ENCODE measurements at regions not wholly inside any gene's neighbourhood (a gene's known extent, or its start where the extent isn't known, plus 50 kb on each side); places are given as distances from the start of the nearest gene placed in this dataset.

DNA sequence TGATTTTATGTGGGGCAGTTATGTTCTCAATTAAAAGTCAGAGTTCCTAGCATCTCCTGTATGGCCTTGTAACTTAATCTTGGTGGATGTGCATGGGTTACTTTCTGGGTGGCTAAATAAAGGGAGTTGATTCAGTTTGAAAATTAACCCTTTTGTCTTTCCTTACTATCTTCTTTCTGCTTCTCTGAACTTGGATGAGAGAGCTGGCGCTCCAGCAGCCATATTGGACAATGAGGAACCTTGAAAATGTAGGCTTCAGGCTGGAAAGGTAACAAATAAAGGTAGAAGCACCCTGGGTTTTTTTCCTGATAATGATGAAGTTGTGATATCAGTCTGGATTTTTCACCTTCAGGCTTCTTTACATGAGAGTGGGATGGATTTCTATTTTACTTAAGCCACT lies 714.1 kb upstream of the TMEM132C start:
- Histone ChIP-seq H3K4me1 (no peaks in the 10 kb centered on the region), H3K27me3 (replicated peaks in 1 of 7) (no peaks in the 10 kb centered on the region), H3K9me3 (peaks cover 0 to 10% (median 5%) of the 10 kb centered on the region in 8 donors), H3K27ac (no peak overlapping the region), H3K36me3 (no peaks in the 10 kb centered on the region), H3K4me3 (no peak overlapping the region)
- intact Hi-C loops (cut with DNase I; ENCODE audit: low total_unique reads), result no loop called here
- WGBS, 5 donors, result 61 to 91% (median 87%) methylated on average over 1 of the region's 1 CpG
- TF ChIP-seq, protein P1, sequence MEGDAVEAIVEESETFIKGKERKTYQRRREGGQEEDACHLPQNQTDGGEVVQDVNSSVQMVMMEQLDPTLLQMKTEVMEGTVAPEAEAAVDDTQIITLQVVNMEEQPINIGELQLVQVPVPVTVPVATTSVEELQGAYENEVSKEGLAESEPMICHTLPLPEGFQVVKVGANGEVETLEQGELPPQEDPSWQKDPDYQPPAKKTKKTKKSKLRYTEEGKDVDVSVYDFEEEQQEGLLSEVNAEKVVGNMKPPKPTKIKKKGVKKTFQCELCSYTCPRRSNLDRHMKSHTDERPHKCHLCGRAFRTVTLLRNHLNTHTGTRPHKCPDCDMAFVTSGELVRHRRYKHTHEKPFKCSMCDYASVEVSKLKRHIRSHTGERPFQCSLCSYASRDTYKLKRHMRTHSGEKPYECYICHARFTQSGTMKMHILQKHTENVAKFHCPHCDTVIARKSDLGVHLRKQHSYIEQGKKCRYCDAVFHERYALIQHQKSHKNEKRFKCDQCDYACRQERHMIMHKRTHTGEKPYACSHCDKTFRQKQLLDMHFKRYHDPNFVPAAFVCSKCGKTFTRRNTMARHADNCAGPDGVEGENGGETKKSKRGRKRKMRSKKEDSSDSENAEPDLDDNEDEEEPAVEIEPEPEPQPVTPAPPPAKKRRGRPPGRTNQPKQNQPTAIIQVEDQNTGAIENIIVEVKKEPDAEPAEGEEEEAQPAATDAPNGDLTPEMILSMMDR (IDR thresholded peaks at IDR 0.05 in 8 of 11, conservative IDR thresholded peaks at IDR 0.05 in 3 of 11), result no peak
- TF ChIP-seq POLR2AphosphoS5 (IDR thresholded peaks at IDR 0.05), result no peak
- TF ChIP-seq POLR2A (IDR thresholded peaks at IDR 0.05), result no peak
- DNase-seq, result no peak

DNA sequence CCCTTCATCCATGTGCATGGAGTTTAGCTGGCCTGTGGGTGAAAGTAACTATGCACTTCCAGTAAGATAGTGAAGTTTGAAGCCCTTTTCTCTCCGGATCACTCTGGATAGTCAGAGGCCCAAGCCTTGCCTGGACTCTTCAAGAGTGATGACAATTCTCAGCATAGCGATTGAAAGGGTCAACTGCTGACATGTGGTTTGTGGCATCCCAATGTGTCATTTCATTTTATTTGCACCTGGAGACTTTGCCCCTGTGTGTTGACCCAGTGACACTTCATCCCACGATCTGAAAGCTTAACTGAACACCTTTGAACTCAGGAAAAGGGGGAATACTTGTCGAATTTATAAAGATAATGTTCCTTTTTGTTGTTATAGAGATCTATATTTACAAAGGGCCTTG lies 711.9 kb upstream of the TMEM132C start:
- Histone ChIP-seq H3K9me3 (peaks cover 0 to 10% (median 5%) of the 10 kb centered on the region in 8 donors), H3K27me3 (replicated peaks in 1 of 7) (no peaks in the 10 kb centered on the region), H3K4me1 (peaks cover 0 to 6% (median 0%) of the 10 kb centered on the region in 6 donors), H3K27ac (no peak overlapping the region), H3K36me3 (no peaks in the 10 kb centered on the region), H3K4me3 (no peak overlapping the region)
- DNase-seq, result no peak
- 64 to 77% (median 66%) methylated on average over 4 of the region's 4 CpGs for WGBS, 5 donors
- TF ChIP-seq, protein P1 (IDR thresholded peaks at IDR 0.05 in 8 of 11, conservative IDR thresholded peaks at IDR 0.05 in 3 of 11), result no peak
- no peak for TF ChIP-seq POLR2AphosphoS5 (IDR thresholded peaks at IDR 0.05)
- TF ChIP-seq POLR2A (IDR thresholded peaks at IDR 0.05), result no peak
- intact Hi-C loops (cut with DNase I; ENCODE audit: low total_unique reads), result no loop called here

GRCh38 chr12:127556231-127556886 lies 710.6 kb upstream of the TMEM132C start:
- Histone ChIP-seq H3K27me3 (replicated peaks in 1 of 7) (no peaks in the 10 kb centered on the region), H3K9me3 (peaks cover 0 to 10% (median 5%) of the 10 kb centered on the region in 8 donors), H3K4me1 (peaks cover 0 to 6% (median 0%) of the 10 kb centered on the region in 6 donors), H3K4me3 (no peak overlapping the region), H3K27ac (no peak overlapping the region), H3K36me3 (no peaks in the 10 kb centered on the region)
- DNase-seq, result no peak
- intact Hi-C loops (cut with DNase I; ENCODE audit: low total_unique reads), result no loop called here
- TF ChIP-seq, protein P1 (IDR thresholded peaks at IDR 0.05 in 8 of 11, conservative IDR thresholded peaks at IDR 0.05 in 3 of 11), result no peak
- TF ChIP-seq POLR2A (IDR thresholded peaks at IDR 0.05) (no peak), POLR2AphosphoS5 (IDR thresholded peaks at IDR 0.05) (no peak)

- no peak overlapping the region for H3K4me3 ChIP-seq
- H3K9me3 ChIP-seq, result no peaks in the 10 kb centered on the region
- H3K27ac ChIP-seq, result no peak overlapping the region
- 51 to 74% (median 70%) methylated on average over 3 of the region's 3 CpGs for WGBS, 5 donors
- intact Hi-C loops (cut with DNase I; ENCODE audit: low total_unique reads), result no loop called here
- no peaks in the 10 kb centered on the region for H3K36me3 ChIP-seq
- TF ChIP-seq POLR2A (IDR thresholded peaks at IDR 0.05) (no peak), POLR2AphosphoS5 (IDR thresholded peaks at IDR 0.05) (no peak)
- TF ChIP-seq, protein P1 (IDR thresholded peaks at IDR 0.05 in 8 of 11, conservative IDR thresholded peaks at IDR 0.05 in 3 of 11), result no peak
- peaks cover 0 to 6% (median 0%) of the 10 kb centered on the region in 6 donors for H3K4me1 ChIP-seq
- no peaks in the 10 kb centered on the region for H3K27me3 ChIP-seq (replicated peaks in 1 of 7)
- DNase-seq, result no peak
These were observed 708.6 kb upstream of the TMEM132C start for GRCh38 chr12:127558361-127558760.
